ENCODE measurements at regions not wholly inside any gene's neighbourhood (a gene's known extent, or its start where the extent isn't known, plus 50 kb on each side); places are given as distances from the start of the nearest gene placed in this dataset.

DNA sequence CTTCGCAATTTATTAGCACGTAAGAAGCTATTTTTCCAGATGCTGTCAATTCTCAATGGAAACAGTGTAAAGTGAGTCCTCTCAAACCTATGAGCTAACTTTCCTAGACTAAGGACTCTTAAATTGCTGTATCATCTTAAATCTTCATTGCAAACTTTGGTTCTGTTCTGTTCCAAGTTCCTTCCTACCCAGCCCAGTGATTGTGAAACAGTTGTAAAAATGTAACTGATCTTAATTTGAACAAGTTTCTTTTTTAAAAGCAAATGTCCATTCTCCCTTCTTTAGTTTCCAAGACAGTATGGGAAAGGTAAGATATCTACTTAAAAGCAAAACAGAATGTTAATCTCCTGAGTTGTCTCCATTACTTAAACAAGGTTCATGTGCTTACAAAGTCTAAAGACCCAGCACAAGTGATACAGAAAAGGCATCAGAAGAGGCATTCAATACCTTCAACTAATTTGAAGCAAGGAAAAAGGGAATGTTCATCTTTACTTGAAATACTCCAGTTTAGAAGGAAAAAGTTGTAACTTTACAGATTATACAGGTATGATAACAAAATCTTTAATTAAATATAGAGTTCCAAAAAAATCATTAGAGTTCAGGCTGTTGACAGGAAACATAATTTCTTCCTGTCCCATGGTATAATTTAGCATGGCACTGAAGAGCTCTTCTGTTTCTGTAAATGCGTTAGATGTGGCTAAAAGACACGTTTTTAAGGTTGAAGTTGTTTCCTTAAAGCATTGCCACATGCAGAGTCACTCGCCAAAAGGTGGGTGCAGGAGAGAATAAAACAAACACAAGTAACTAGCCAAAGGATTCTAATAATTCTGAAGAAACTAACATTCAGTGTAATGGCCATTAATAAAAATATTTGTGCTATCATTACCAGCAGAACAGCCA lies 101.5 kb upstream of the USP15 start:
- H3K36me3 ChIP-seq (ENCODE audit: control insufficient read depth, insufficient read depth, low read length): no peaks in the 10 kb centered on the region

GRCh38 chr12:62162214-62162613 lies 98.0 kb upstream of the USP15 start:
- Histone ChIP-seq H3K27ac (ENCODE audit: low read depth, low read length) (no peak overlapping the region), H3K4me3 (ENCODE audit: low read depth, low read length) (no peak overlapping the region), H3K9ac (ENCODE audit: low read depth, low read length) (no peak overlapping the region), H3K36me3 (ENCODE audit: control insufficient read depth, insufficient read depth, low read length) (no peaks in the 10 kb centered on the region), H3K9me3 (ENCODE audit: control insufficient read depth, insufficient read depth, low read length) (no peaks in the 10 kb centered on the region), H3K4me1 (ENCODE audit: control insufficient read depth, insufficient read depth, low read length) (no peaks in the 10 kb centered on the region), H3K27me3 (ENCODE audit: control insufficient read depth, insufficient read depth, low read length) (no peaks in the 10 kb centered on the region)

More for the DNA sequence above, 101.5 kb upstream of the USP15 start:
- H3K9me3 ChIP-seq (ENCODE audit: control insufficient read depth, insufficient read depth, low read length): no peaks in the 10 kb centered on the region
- no peak overlapping the region for H3K4me3 ChIP-seq (ENCODE audit: low read depth, low read length)
- H3K9ac ChIP-seq (ENCODE audit: low read depth, low read length): no peak overlapping the region
- no peaks in the 10 kb centered on the region for H3K4me1 ChIP-seq (ENCODE audit: control insufficient read depth, insufficient read depth, low read length)
- H3K27me3 ChIP-seq (ENCODE audit: control insufficient read depth, insufficient read depth, low read length): no peaks in the 10 kb centered on the region
- no peak overlapping the region for H3K27ac ChIP-seq (ENCODE audit: low read depth, low read length)

GRCh38 chr12:62163368-62163767 lies 96.8 kb upstream of the USP15 start:
- Histone ChIP-seq H3K27me3 (ENCODE audit: control insufficient read depth, insufficient read depth, low read length) (no peaks in the 10 kb centered on the region), H3K9me3 (ENCODE audit: control insufficient read depth, insufficient read depth, low read length) (no peaks in the 10 kb centered on the region), H3K9ac (ENCODE audit: low read depth, low read length) (no peak overlapping the region), H3K36me3 (ENCODE audit: control insufficient read depth, insufficient read depth, low read length) (no peaks in the 10 kb centered on the region), H3K4me1 (ENCODE audit: control insufficient read depth, insufficient read depth, low read length) (no peaks in the 10 kb centered on the region), H3K4me3 (ENCODE audit: low read depth, low read length) (no peak overlapping the region), H3K27ac (ENCODE audit: low read depth, low read length) (no peak overlapping the region)

GRCh38 chr12:62164036-62164435 lies 96.2 kb upstream of the USP15 start:
- no peak overlapping the region for H3K27ac ChIP-seq (ENCODE audit: low read depth, low read length)
- no peak overlapping the region for H3K4me3 ChIP-seq (ENCODE audit: low read depth, low read length)
- H3K4me1 ChIP-seq (ENCODE audit: control insufficient read depth, insufficient read depth, low read length): no peaks in the 10 kb centered on the region
- no peaks in the 10 kb centered on the region for H3K27me3 ChIP-seq (ENCODE audit: control insufficient read depth, insufficient read depth, low read length)
- no peaks in the 10 kb centered on the region for H3K9me3 ChIP-seq (ENCODE audit: control insufficient read depth, insufficient read depth, low read length)
- H3K9ac ChIP-seq (ENCODE audit: low read depth, low read length): no peak overlapping the region
- no peaks in the 10 kb centered on the region for H3K36me3 ChIP-seq (ENCODE audit: control insufficient read depth, insufficient read depth, low read length)

GRCh38 chr12:62166525-62166924 lies 93.7 kb upstream of the USP15 start:
- no peak overlapping the region for H3K9ac ChIP-seq (ENCODE audit: low read depth, low read length)
- no peak overlapping the region for H3K4me3 ChIP-seq (ENCODE audit: low read depth, low read length)
- H3K27ac ChIP-seq (ENCODE audit: low read depth, low read length): no peak overlapping the region
- H3K36me3 ChIP-seq (ENCODE audit: control insufficient read depth, insufficient read depth, low read length): no peaks in the 10 kb centered on the region
- no peaks in the 10 kb centered on the region for H3K9me3 ChIP-seq (ENCODE audit: control insufficient read depth, insufficient read depth, low read length)
- no peaks in the 10 kb centered on the region for H3K4me1 ChIP-seq (ENCODE audit: control insufficient read depth, insufficient read depth, low read length)
- no peaks in the 10 kb centered on the region for H3K27me3 ChIP-seq (ENCODE audit: control insufficient read depth, insufficient read depth, low read length)

- no peaks in the 10 kb centered on the region for H3K4me1 ChIP-seq (ENCODE audit: control insufficient read depth, insufficient read depth, low read length)
- no peak overlapping the region for H3K27ac ChIP-seq (ENCODE audit: low read depth, low read length)
- no peaks in the 10 kb centered on the region for H3K27me3 ChIP-seq (ENCODE audit: control insufficient read depth, insufficient read depth, low read length)
- H3K36me3 ChIP-seq (ENCODE audit: control insufficient read depth, insufficient read depth, low read length): no peaks in the 10 kb centered on the region
- H3K4me3 ChIP-seq (ENCODE audit: low read depth, low read length): no peak overlapping the region
- H3K9me3 ChIP-seq (ENCODE audit: control insufficient read depth, insufficient read depth, low read length): no peaks in the 10 kb centered on the region
- H3K9ac ChIP-seq (ENCODE audit: low read depth, low read length): no peak overlapping the region
These were observed 91.8 kb upstream of the USP15 start for GRCh38 chr12:62168411-62168810.

- Histone ChIP-seq H3K9me3 (ENCODE audit: control insufficient read depth, insufficient read depth, low read length) (no peaks in the 10 kb centered on the region), H3K4me1 (ENCODE audit: control insufficient read depth, insufficient read depth, low read length) (no peaks in the 10 kb centered on the region), H3K9ac (ENCODE audit: low read depth, low read length) (no peak overlapping the region), H3K36me3 (ENCODE audit: control insufficient read depth, insufficient read depth, low read length) (no peaks in the 10 kb centered on the region), H3K27ac (ENCODE audit: low read depth, low read length) (no peak overlapping the region), H3K4me3 (ENCODE audit: low read depth, low read length) (no peak overlapping the region), H3K27me3 (ENCODE audit: control insufficient read depth, insufficient read depth, low read length) (no peaks in the 10 kb centered on the region)
These were observed 90.0 kb upstream of the USP15 start for GRCh38 chr12:62170241-62170640.

DNA sequence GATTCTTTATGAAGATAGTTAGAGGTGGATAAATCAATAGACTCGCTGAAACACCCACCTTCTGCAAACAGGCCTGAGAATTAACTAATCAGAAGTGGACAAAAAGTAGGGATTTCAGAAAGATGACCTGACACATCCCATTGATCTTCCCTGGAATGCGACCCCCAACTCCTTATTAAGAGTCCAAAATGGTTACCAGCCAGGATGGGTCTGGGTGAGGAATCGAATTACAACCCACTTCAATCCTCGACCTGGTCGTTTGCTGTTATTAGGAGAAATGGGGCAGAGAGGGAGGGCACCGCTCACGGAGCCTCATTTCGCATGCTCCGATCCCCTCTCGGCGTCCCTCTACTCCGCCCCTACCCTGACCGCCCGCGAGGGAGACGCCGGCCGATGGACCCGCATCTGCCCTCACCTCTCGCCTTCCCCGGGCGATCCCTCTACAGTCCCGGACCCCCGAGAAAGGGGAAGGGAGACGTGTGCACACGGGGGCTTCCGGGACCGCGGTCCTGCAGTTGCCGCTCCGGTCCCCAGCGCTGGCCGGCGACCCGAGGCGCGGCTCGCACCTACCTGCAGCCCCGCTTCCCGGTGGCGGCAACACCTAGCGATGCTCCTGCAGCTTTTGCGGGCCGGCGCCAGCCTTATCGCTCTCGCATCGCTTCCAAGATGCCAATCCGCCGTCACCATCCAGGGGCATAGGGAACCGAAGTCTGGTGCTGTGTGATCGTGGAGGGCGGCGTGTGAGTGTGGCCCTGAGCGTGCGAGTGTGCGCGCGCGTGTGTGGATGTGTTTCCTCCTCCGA lies 69.3 kb upstream of the USP15 start:
- Histone ChIP-seq H3K9me3 (ENCODE audit: control insufficient read depth, insufficient read depth, low read length) (no peaks in the 10 kb centered on the region), H3K27ac (ENCODE audit: low read depth, low read length) (no peak overlapping the region), H3K27me3 (ENCODE audit: control insufficient read depth, insufficient read depth, low read length) (peaks cover 44% of the 10 kb centered on the region), H3K4me1 (ENCODE audit: control insufficient read depth, insufficient read depth, low read length) (peaks cover 13% of the 10 kb centered on the region), H3K4me3 (ENCODE audit: low read depth, low read length) (peak overlapping the region; percentile 57), H3K9ac (ENCODE audit: low read depth, low read length) (no peak overlapping the region), H3K36me3 (ENCODE audit: control insufficient read depth, insufficient read depth, low read length) (no peaks in the 10 kb centered on the region)

DNA sequence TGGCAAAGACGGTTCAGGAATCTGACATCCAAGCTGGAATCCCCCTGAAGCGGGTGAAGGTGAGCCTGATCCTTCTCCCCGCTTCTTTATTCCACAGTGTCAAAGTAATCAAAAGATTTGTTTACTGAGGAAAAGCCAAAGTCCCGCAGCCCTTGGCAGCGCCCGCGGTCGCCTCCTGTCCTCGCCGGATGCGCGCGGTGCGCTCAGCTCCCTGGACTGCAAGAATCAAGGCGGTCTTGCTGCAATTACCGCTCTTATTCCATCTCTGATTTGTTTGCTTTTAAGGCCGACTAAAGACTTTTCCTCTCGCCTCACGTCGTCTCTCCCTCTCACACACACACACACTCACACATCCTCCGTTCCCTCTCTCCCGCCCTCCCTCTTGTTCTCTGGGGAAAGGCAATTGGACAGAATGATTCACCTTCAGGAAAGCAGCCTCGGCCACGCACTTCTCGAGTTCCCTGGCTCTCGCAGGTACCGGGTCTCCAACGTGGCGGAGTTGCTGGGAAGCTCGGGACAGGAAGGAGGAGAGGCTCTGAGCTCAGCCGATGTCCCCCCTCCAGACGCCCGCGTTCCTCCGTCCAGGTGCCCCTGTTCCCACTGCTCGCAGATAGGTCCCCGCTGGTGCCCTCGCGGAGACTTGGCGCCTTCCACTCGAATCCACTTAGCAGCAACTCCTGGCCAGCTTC lies 68.6 kb upstream of the USP15 start:
- Histone ChIP-seq H3K9ac (ENCODE audit: low read depth, low read length) (no peak overlapping the region), H3K4me1 (ENCODE audit: control insufficient read depth, insufficient read depth, low read length) (peaks cover 13% of the 10 kb centered on the region), H3K9me3 (ENCODE audit: control insufficient read depth, insufficient read depth, low read length) (no peaks in the 10 kb centered on the region), H3K27me3 (ENCODE audit: control insufficient read depth, insufficient read depth, low read length) (peaks cover 44% of the 10 kb centered on the region), H3K27ac (ENCODE audit: low read depth, low read length) (no peak overlapping the region), H3K36me3 (ENCODE audit: control insufficient read depth, insufficient read depth, low read length) (no peaks in the 10 kb centered on the region), H3K4me3 (ENCODE audit: low read depth, low read length) (peak overlapping the region; percentile 57)

DNA sequence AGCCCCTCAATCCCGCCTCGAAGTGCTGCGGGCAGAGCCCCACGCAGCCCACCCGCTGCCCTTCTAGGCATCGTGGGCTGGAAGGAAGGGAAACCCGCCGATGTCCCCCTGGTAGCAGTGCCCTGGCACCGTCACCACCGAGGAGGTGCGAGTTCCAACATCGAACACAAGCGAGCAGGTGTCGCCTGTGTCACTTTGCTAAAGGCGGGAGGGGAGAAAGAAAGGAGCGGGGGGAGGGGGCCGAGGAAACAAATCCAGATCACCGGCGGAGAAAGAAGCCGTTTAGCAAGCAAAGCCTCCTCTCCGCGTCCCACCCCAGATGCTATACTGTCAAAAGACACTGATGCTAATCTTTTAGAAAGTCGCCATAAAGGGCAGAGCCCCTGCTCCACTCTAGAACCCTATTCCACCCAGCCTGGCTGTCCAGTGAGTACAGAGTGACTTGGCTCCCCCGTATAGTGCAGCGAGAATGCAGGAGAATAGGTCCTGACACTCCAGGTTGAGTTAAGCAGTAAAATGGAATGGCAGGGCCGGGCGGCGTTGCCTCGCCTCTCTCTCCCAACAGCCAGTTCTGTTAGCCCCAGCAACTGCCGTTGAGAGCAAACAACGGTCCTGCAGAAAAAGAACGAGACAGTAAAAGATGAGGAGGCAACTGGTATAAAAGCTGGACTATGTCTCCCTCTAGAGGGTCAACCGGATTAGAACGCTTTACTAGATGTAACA lies 67.9 kb upstream of the USP15 start:
- Histone ChIP-seq H3K9ac (ENCODE audit: low read depth, low read length) (no peak overlapping the region), H3K27ac (ENCODE audit: low read depth, low read length) (no peak overlapping the region), H3K27me3 (ENCODE audit: control insufficient read depth, insufficient read depth, low read length) (peaks cover 44% of the 10 kb centered on the region), H3K4me3 (ENCODE audit: low read depth, low read length) (peak overlapping the region; percentile 57), H3K4me1 (ENCODE audit: control insufficient read depth, insufficient read depth, low read length) (peaks cover 13% of the 10 kb centered on the region), H3K9me3 (ENCODE audit: control insufficient read depth, insufficient read depth, low read length) (no peaks in the 10 kb centered on the region), H3K36me3 (ENCODE audit: control insufficient read depth, insufficient read depth, low read length) (no peaks in the 10 kb centered on the region)
